Peyer's patch (tissue), 4 donors: ENCODE measurements at regions not wholly inside any gene's neighbourhood (a gene's known extent, or its start where the extent isn't known, plus 50 kb on each side); places are given as distances from the start of the nearest gene placed in this dataset.
"Not testable (repeated sequence)": the region's sequence is repeated elsewhere in the genome, so short reads cannot be mapped to it uniquely, and the experiment has no call there.

Experiments
- DNase-seq, 3 donors: peaks; one replicate each; pipeline ENCODE4 v3.0.0-alpha.2; 2017 to 2019
- H3K27ac ChIP-seq, 4 donors: fragments of 200-600 bp; sonication (generic); one replicate each; pipeline ENCODE4 v1.5.1; 2016 to 2019
- H3K27me3 ChIP-seq, 2 donors: fragments of 200-600 bp; sonication (generic); one replicate each; pipeline ENCODE4 v1.5.1; 2019
- H3K36me3 ChIP-seq, 3 donors: fragments of 200-600 bp; sonication (generic); one replicate each; pipeline ENCODE4 v1.5.1; 2016 to 2019
- H3K4me1 ChIP-seq, 4 donors: fragments of 200-600 bp; sonication (generic); one replicate each; pipeline ENCODE4 v1.5.1; 2016 to 2019
- H3K4me3 ChIP-seq, 4 donors: fragments of 200-600 bp; sonication (generic); 1 replicate in 3 of 4; 2 replicates in 1 of 4; pipeline ENCODE4 v1.5.1; 2016 to 2019; ENCODE audit warnings: mild to moderate bottlenecking in 1 of 4
- H3K9me3 ChIP-seq, 4 donors: fragments of 200-600 bp; sonication (generic); one replicate each; pipeline ENCODE4 v1.5.1; 2016 to 2019; ENCODE audit warnings: mild to moderate bottlenecking in 1 of 4
- POLR2A ChIP-seq, 2 donors: fragments of 450-650 bp; IDR thresholded peaks; one replicate each; pipeline ENCODE4 v1.5.1; 2017; ENCODE audit warnings: antibody characterized with exemption in 2 of 2, mild to moderate bottlenecking in 2 of 2, moderate library complexity in 2 of 2
- TF ChIP-seq, protein P1 (sequence below), 6 experiments: fragments of 450-650 bp in 4 of 6; fragments of 200-600 bp in 2 of 6; sonication (generic) in 1 of 6; IDR thresholded peaks; one replicate each; pipeline ENCODE4 v1.5.1; 2017 to 2019; ENCODE audit warnings: antibody characterized with exemption in 6 of 6, mild to moderate bottlenecking in 3 of 6, moderate library complexity in 1 of 6

DNA sequence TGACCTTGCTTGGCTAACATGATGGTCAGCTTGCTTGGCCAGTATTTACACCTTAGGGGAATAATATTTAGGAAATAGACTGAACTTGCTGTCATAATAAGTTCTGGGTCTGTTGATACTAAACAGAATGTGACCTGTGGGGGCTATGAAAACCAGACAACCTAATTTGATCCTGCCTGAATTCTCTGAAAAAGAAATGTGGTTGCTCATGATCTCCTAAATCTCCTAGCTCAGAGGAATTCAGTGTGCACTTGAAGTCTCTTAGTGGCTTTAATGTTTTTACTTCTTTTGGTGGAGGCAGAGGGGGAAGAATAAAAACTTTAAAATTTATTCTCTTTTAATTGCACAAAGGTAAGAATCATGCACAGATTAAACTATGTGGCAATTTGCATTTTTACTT lies 205.2 kb downstream of the SEC23IP start:
- H3K27ac ChIP-seq, result no peak overlapping the region
- no peak for DNase-seq
- no peaks in the 10 kb centered on the region for H3K9me3 ChIP-seq
- no peaks in the 10 kb centered on the region for H3K27me3 ChIP-seq
- no peaks in the 10 kb centered on the region for H3K4me1 ChIP-seq
- no peak overlapping the region for H3K4me3 ChIP-seq
- TF ChIP-seq POLR2A (IDR thresholded peaks at IDR 0.05), result no peak
- TF ChIP-seq, protein P1, sequence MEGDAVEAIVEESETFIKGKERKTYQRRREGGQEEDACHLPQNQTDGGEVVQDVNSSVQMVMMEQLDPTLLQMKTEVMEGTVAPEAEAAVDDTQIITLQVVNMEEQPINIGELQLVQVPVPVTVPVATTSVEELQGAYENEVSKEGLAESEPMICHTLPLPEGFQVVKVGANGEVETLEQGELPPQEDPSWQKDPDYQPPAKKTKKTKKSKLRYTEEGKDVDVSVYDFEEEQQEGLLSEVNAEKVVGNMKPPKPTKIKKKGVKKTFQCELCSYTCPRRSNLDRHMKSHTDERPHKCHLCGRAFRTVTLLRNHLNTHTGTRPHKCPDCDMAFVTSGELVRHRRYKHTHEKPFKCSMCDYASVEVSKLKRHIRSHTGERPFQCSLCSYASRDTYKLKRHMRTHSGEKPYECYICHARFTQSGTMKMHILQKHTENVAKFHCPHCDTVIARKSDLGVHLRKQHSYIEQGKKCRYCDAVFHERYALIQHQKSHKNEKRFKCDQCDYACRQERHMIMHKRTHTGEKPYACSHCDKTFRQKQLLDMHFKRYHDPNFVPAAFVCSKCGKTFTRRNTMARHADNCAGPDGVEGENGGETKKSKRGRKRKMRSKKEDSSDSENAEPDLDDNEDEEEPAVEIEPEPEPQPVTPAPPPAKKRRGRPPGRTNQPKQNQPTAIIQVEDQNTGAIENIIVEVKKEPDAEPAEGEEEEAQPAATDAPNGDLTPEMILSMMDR (IDR thresholded peaks at IDR 0.05), result no peak
- H3K36me3 ChIP-seq, result no peaks in the 10 kb centered on the region

DNA sequence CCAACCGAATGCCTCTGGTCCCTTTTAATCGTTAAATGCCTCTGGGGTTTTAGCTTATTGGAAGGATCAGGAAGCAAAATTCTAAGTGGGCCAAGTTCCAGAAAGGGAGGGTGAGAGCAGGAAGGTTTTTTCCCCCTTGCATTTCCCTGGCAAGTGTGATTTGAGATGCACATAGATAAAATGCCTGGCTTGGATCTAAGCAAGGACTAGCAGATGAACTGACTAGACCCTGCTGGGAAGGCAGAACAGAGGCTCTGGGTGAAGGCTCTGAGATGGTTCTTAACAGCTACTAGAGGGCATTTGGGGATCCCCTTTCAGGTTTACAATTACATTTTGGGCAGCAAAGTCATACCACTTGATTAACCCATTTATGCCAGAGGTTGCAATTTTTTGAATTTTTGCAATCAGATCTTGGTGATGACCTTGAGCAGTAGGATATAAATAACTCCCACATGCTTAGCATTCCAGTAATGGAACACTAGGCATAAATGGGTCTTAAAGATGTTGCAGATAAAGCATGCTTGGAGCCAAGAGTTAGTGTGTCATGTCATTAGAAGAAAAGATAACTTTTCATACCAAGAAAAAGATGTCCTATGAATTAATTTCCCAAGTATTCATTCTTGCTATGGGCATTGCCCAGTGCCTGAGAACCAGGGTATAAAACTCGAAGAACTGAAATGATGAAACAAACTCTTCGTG lies 205.9 kb downstream of the SEC23IP start:
- DNase-seq, result no peak
- TF ChIP-seq, protein P1 (IDR thresholded peaks at IDR 0.05), result no peak
- no peak for TF ChIP-seq POLR2A (IDR thresholded peaks at IDR 0.05)
- Histone ChIP-seq H3K27ac (no peak overlapping the region), H3K9me3 (no peaks in the 10 kb centered on the region), H3K36me3 (no peaks in the 10 kb centered on the region), H3K27me3 (no peaks in the 10 kb centered on the region), H3K4me1 (no peaks in the 10 kb centered on the region), H3K4me3 (no peak overlapping the region)

DNA sequence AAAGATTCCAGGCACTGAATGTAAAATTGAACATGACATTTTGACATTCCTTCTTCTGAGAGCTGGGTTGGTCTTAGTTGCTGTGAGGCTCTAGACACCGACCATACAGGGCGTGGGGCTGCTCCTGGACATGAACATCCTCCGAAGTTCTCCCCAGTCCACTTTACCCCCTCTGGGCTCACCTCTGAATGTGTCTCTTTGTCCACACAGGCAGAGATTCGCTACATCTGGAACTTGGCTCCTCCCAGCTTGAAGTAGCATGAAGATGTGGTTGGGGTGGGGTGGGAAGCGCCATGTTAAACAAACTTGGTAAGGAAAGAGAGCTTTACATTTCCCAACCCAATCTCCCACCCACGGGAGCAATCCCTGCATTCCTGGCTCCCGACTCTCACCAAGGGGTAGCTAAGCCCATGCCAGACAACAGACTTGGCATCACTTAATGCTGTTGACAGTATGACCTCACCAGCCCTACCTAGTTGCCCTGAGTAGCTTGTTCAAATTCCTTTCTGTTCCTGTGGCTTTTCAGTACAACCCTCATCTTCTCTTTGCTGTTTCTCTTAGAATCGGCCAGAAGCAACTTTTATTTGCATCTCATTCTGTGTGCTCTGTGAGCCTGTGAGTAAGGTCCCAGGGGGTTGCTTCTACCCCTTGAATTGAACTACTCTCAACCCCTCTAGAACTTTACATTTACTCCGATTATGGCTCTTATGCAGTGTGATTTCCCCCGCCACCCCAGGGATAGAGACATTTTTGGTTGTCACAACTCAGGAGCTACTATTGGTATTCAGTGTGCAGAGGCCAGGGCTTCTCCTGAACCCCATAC lies 211.4 kb downstream of the SEC23IP start:
- TF ChIP-seq, protein P1 (IDR thresholded peaks at IDR 0.05), result no peak
- no peak for TF ChIP-seq POLR2A (IDR thresholded peaks at IDR 0.05)

DNA sequence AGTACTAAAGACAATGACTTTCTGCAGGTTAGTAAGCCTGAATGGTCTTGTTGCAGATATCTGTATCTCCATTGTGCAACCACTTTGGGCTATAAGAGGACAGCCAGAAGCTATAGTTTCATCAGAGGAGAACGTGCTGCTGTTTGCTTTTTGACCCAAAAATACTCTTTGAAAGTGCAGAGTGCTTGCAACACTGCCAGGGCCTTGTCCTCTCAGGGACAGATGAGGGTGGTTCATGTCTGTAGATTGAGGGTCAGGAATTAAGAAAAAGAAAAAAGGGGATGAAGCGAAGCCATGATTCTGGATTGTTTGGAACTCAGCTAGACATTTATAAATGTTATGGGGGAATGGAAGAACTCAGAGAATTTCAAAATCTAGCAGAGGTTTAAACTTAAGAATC lies 212.5 kb downstream of the SEC23IP start:
- TF ChIP-seq POLR2A (IDR thresholded peaks at IDR 0.05), result no peak
- TF ChIP-seq, protein P1 (IDR thresholded peaks at IDR 0.05), result no peak
- Histone ChIP-seq H3K9me3 (no peaks in the 10 kb centered on the region), H3K27ac (no peak overlapping the region), H3K36me3 (no peaks in the 10 kb centered on the region), H3K27me3 (no peaks in the 10 kb centered on the region), H3K4me3 (no peak overlapping the region), H3K4me1 (no peaks in the 10 kb centered on the region)
- DNase-seq, result no peak

More for the DNA sequence above, 211.4 kb downstream of the SEC23IP start:
- no peak for DNase-seq
- no peaks in the 10 kb centered on the region for H3K9me3 ChIP-seq
- no peaks in the 10 kb centered on the region for H3K36me3 ChIP-seq
- no peak overlapping the region for H3K4me3 ChIP-seq
- H3K4me1 ChIP-seq, result no peaks in the 10 kb centered on the region
- H3K27me3 ChIP-seq, result no peaks in the 10 kb centered on the region
- H3K27ac ChIP-seq, result no peak overlapping the region

DNA sequence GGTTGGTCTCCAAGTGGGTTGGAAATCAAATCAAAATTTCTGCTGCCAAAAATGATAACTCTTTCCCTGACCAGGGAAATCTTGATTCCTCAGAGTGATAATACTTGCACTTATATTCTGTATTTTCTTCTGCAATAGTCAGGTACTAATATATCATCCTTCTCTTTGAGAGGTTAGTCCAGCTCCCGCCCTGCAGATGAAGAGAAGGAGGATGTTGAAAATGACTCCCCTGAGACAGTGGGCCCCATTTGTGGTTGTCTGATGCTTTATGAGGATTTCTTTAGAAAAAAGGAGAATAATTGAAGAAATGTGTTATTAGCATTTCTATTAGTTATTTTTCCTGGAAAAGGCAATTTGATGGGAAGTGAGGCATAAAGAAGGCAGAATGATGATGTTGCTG lies 213.0 kb downstream of the SEC23IP start:
- Histone ChIP-seq H3K27ac (no peak overlapping the region), H3K4me3 (no peak overlapping the region), H3K9me3 (no peaks in the 10 kb centered on the region), H3K4me1 (no peaks in the 10 kb centered on the region), H3K36me3 (no peaks in the 10 kb centered on the region), H3K27me3 (no peaks in the 10 kb centered on the region)
- DNase-seq, result no peak
- no peak for TF ChIP-seq POLR2A (IDR thresholded peaks at IDR 0.05)

DNA sequence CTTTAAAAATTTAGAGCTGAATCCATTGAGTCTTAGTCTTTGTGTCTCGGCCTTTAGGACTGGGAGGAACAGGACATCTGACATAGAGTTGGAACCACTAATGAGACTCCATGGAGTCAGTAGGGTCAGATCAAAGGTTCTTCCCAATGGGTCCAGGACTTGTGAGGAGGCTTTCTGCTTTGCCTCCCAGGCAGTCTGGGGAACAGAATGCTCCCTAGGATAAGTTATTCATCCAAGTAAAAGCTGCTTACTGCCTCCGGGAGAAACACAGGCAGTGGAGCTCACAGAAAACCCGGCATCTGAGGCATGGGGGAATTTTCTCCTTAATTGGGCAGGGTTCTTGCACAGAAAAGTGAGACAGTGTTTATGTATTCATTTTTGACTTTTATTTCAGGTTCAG lies 216.4 kb downstream of the SEC23IP start:
- TF ChIP-seq, protein P1 (IDR thresholded peaks at IDR 0.05), result no peak
- TF ChIP-seq POLR2A (IDR thresholded peaks at IDR 0.05), result no peak
- Histone ChIP-seq H3K36me3 (no peaks in the 10 kb centered on the region), H3K4me1 (no peaks in the 10 kb centered on the region), H3K9me3 (no peaks in the 10 kb centered on the region), H3K4me3 (no peak overlapping the region), H3K27me3 (no peaks in the 10 kb centered on the region), H3K27ac (no peak overlapping the region)
- no peak for DNase-seq

DNA sequence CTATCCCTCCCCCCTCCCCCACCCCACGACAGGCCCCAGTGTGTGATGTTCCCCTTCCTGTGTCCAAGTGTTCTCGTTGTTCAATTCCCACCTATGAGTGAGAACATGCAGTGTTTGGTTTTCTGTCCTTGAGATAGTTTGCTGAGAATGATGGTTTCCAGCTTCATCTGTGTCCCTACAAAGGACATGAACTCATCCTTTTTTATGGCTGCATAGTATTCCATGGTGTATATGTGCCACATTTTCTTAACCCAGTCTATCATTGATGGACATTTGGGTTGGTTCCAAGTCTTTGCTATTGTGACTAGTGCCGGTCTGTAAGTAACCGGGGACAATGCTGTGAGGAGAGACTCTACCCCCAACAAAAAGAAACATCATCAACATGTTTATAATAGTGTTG lies 217.2 kb downstream of the SEC23IP start:
- DNase-seq, H3K27me3 ChIP-seq, H3K4me3 ChIP-seq, H3K36me3 ChIP-seq, H3K27ac ChIP-seq, H3K4me1 ChIP-seq, H3K9me3 ChIP-seq: not testable (repeated sequence)
